ENCODE measurements at regions not wholly inside any gene's neighbourhood (a gene's known extent, or its start where the extent isn't known, plus 50 kb on each side); places are given as distances from the start of the nearest gene placed in this dataset.

DNA sequence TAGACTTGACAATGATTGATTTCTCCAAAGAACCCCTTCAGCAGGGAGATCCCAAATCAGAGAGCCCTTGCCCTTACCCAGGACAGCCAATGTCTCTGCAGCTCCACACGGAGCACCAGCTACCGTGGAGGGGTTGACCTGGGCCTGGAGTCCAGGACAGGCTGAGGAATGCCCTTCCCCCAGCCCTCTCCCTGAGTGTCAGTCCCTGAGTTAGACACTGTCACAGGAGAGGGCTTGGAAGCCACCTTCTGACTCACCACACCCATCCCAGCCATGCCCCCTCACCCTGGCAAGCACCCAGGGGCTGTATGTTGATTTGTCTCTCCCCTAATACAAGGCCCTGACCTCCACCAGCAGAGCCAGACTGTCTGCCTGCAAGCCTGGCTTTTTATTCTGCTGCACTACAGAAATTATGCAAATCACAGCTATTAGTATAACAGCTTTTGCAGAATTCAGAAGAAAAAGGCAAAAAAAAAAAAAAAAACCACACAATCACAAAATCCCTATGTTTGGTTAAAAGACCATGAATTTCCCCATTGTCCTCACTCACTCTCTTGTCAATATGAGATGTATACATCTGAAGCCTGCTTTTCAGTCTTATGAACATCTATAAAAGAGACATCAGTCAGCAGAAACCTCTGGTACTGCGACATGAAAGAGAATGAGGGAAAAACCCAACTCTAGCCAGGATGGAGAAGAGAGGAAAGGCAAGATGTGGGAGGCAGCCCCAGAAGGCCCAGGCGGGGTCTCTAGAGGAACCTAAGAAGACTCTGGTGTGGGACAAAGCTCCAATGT lies 240.7 kb downstream of the UQCRFS1 start:
- TF ChIP-seq, protein P1, sequence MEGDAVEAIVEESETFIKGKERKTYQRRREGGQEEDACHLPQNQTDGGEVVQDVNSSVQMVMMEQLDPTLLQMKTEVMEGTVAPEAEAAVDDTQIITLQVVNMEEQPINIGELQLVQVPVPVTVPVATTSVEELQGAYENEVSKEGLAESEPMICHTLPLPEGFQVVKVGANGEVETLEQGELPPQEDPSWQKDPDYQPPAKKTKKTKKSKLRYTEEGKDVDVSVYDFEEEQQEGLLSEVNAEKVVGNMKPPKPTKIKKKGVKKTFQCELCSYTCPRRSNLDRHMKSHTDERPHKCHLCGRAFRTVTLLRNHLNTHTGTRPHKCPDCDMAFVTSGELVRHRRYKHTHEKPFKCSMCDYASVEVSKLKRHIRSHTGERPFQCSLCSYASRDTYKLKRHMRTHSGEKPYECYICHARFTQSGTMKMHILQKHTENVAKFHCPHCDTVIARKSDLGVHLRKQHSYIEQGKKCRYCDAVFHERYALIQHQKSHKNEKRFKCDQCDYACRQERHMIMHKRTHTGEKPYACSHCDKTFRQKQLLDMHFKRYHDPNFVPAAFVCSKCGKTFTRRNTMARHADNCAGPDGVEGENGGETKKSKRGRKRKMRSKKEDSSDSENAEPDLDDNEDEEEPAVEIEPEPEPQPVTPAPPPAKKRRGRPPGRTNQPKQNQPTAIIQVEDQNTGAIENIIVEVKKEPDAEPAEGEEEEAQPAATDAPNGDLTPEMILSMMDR (IDR thresholded peaks at IDR 0.05; ENCODE audit: control extremely low read depth, extremely low read depth, low read depth, missing control alignments) = no peak
- ChIA-PET POLR2A (no interaction called here), CTCF (no interaction called here)
- no peak for DNase-seq (ENCODE audit: extremely low spot score)

DNA sequence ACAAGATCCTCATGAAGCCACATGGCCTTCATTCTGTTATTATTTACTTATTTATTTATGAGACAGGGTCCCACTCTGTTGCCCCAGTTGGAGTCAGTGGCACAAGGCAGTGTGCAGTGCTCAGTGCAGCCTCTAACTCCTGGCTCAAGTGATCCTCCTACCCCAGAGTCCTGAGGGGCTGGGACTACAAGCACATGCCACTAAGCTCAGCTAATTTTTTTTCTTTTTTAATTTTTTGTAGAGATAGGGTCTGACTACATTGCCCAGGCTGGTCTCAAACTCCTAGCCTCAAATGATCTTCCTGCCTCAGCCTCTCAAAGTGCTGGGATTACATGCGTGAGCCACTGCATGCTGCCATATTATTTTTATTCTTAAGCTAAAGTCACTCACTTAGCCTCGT lies 241.4 kb downstream of the UQCRFS1 start:
- DNase-seq (ENCODE audit: extremely low spot score) = no peak
- CTCF ChIA-PET = no interaction called here
- POLR2A ChIA-PET = no interaction called here
- TF ChIP-seq, protein P1 (IDR thresholded peaks at IDR 0.05; ENCODE audit: control extremely low read depth, extremely low read depth, low read depth, missing control alignments) = no peak

DNA sequence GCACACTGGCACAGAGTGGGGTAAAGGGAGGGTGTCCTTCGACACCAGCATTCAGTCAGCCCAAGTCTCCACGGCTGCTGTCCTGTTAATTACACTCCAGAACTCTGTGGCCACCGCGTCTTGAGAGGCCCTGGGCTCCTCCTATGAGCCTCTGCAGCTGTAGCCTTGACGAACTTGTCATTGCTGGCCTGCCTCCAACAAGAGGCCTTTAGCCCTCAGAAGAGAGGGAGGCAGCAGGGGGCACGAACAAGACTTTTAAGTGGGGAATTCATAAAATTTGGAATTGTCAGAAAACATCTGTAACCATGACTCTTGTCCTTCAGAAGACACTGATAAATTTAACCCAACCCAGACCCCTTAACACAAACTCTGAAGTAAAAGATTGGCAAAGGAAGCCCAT lies 241.9 kb downstream of the UQCRFS1 start:
- ChIA-PET POLR2A (no interaction called here), CTCF (no interaction called here)
- DNase-seq (ENCODE audit: extremely low spot score) = no peak
- TF ChIP-seq, protein P1 (IDR thresholded peaks at IDR 0.05; ENCODE audit: control extremely low read depth, extremely low read depth, low read depth, missing control alignments) = no peak

DNA sequence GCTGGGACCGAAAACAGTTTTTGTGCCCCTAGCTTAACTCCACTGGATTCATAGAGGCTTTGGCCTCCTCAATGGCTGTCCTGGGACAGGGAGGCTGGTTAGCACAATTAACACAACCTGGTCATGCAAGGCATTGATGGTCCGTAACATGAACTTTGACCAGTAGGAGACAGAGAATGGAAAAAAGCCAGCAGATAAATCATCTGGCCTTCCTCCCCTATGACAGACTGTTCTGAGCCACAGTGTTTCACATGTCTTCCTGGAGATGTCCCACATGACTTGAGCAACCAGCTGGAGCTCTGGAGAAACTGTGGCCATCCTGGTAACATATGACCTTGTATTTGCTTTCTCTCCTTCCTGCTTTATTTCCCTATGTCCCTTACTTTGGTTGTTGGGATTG lies 244.2 kb downstream of the UQCRFS1 start:
- POLR2A ChIA-PET = no interaction called here
- no peak for DNase-seq (ENCODE audit: extremely low spot score)
- CTCF ChIA-PET = no interaction called here
- TF ChIP-seq, protein P1 (IDR thresholded peaks at IDR 0.05; ENCODE audit: control extremely low read depth, extremely low read depth, low read depth, missing control alignments) = no peak

DNA sequence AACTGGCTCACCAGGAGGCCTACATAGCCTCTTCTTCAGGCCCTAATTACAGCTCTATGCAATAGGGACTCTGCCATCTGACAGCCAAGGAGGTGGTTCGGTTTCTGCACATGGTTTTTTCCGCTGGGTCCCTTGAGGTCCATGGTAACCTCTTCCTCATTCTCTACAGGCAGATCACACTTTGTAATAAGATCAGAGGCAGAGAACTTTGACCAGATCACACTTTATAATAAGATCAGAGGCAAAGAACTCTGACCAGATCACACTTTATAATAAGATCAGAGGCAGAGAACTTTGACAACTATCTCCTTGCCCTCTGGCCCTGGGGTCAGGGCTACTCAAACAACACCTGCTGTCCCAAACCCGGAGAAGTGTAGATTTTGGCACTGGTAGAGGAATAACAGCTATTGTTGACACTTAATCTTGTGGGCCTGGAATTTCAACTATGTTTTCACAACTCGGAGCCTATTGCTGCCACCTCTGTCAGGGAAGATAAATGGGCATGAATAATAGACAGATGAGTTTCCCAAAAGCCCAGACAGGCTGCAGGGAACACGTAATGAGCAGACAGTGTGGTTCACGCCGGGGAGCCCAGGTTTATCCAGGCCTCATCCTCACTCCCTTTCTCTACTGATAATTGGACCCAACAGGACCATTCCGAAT lies 246.1 kb downstream of the UQCRFS1 start:
- CTCF ChIA-PET = no interaction called here
- POLR2A ChIA-PET = no interaction called here
- TF ChIP-seq, protein P1 (IDR thresholded peaks at IDR 0.05; ENCODE audit: control extremely low read depth, extremely low read depth, low read depth, missing control alignments) = no peak
- DNase-seq (ENCODE audit: extremely low spot score) = no peak

DNA sequence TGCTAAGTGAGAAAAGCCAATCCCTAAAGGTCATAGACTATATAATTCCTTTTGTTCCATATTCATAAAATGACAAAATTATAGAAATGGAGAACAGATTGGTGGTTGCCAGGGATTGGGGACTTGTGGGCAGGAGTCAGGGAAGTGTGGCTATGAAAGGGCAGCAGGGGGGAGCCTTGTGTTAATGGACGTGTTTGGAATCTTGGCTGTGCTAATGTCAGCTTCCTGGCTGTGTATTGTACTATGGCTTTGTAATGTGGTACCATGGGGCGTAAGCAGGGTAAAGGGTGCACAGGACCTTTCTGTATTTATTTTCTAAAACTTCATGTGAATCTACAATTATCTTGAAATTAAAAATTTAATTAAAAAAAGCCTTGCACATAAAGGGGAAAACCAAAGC lies 248.5 kb downstream of the UQCRFS1 start:
- TF ChIP-seq, protein P1 (IDR thresholded peaks at IDR 0.05; ENCODE audit: control extremely low read depth, extremely low read depth, low read depth, missing control alignments) = no peak
- DNase-seq (ENCODE audit: extremely low spot score) = no peak
- POLR2A ChIA-PET = no interaction called here
- CTCF ChIA-PET = no interaction called here
